ENCODE measurements at regions not wholly inside any gene's neighbourhood (a gene's known extent, or its start where the extent isn't known, plus 50 kb on each side); places are given as distances from the start of the nearest gene placed in this dataset.

GRCh38 chr3:144516026-144516425 is 544.4 kb downstream of the DIPK2A start:
- TF ChIP-seq, protein P1, sequence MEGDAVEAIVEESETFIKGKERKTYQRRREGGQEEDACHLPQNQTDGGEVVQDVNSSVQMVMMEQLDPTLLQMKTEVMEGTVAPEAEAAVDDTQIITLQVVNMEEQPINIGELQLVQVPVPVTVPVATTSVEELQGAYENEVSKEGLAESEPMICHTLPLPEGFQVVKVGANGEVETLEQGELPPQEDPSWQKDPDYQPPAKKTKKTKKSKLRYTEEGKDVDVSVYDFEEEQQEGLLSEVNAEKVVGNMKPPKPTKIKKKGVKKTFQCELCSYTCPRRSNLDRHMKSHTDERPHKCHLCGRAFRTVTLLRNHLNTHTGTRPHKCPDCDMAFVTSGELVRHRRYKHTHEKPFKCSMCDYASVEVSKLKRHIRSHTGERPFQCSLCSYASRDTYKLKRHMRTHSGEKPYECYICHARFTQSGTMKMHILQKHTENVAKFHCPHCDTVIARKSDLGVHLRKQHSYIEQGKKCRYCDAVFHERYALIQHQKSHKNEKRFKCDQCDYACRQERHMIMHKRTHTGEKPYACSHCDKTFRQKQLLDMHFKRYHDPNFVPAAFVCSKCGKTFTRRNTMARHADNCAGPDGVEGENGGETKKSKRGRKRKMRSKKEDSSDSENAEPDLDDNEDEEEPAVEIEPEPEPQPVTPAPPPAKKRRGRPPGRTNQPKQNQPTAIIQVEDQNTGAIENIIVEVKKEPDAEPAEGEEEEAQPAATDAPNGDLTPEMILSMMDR (IDR thresholded peaks at IDR 0.05; ENCODE audit: partially characterized antibody, unreplicated experiment): no peak
- no peaks in the 10 kb centered on the region for H3K9me3 Mint-ChIP-seq (ENCODE audit: unreplicated experiment)
- DNase-seq: no peak
- H3K4me3 Mint-ChIP-seq (ENCODE audit: unreplicated experiment): no peak overlapping the region
- no peaks in the 10 kb centered on the region for H3K27me3 Mint-ChIP-seq (ENCODE audit: unreplicated experiment)
- H3K27ac Mint-ChIP-seq (ENCODE audit: unreplicated experiment): no peak overlapping the region
- peaks cover 1% of the 10 kb centered on the region for H3K4me1 Mint-ChIP-seq (ENCODE audit: low read depth, unreplicated experiment)
- H3K36me3 Mint-ChIP-seq (ENCODE audit: unreplicated experiment): no peaks in the 10 kb centered on the region

DNA sequence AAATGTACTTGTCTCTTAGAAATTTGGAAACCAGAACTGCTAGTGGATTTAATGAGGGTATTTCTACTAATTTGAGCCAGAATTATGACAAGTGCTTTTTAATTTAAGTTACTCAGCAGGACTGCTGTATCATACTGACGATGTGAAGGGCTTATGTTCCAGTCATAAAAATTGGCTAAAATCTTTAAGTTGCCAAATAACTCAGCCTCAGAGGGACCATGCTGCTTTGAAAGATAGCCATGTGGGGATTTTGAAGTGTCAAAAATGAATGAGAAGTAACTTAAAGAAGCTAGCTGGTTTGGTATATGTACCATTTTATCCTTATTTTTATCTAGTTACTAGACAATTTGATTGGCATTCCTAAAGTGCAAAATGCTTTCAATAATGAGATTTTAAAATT is 545.0 kb downstream of the DIPK2A start:
- Mint-ChIP-seq H3K27me3 (ENCODE audit: unreplicated experiment) (no peaks in the 10 kb centered on the region), H3K36me3 (ENCODE audit: unreplicated experiment) (no peaks in the 10 kb centered on the region), H3K9me3 (ENCODE audit: unreplicated experiment) (no peaks in the 10 kb centered on the region), H3K4me3 (ENCODE audit: unreplicated experiment) (no peak overlapping the region), H3K4me1 (ENCODE audit: low read depth, unreplicated experiment) (peaks cover 2% of the 10 kb centered on the region), H3K27ac (ENCODE audit: unreplicated experiment) (no peak overlapping the region)
- no peak for DNase-seq
- TF ChIP-seq, protein P1 (IDR thresholded peaks at IDR 0.05; ENCODE audit: partially characterized antibody, unreplicated experiment): no peak

DNA sequence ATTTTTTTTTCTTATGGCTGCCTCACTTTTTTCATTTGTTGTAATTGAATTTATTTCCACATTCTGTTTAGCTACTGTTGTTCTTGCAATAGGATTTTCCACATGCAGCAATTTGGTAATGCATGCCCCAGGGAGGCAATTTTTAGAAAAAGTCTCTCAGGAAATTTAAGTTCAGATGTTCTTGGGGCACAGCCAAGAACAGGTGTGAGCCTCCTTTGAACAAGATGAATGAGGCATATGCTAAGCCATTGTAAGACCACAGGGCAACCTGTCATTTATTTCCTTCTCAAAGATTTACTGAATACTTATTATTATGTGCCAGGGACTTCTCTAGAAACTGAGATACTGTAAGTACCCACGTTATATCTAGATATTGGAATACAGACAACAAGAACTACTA is 549.5 kb downstream of the DIPK2A start:
- TF ChIP-seq, protein P1 (IDR thresholded peaks at IDR 0.05; ENCODE audit: partially characterized antibody, unreplicated experiment): no peak
- no peak for DNase-seq
- Mint-ChIP-seq H3K36me3 (ENCODE audit: unreplicated experiment) (no peaks in the 10 kb centered on the region), H3K9me3 (ENCODE audit: unreplicated experiment) (no peaks in the 10 kb centered on the region), H3K4me1 (ENCODE audit: low read depth, unreplicated experiment) (peaks cover 2% of the 10 kb centered on the region), H3K27ac (ENCODE audit: unreplicated experiment) (no peak overlapping the region), H3K4me3 (ENCODE audit: unreplicated experiment) (no peak overlapping the region), H3K27me3 (ENCODE audit: unreplicated experiment) (no peaks in the 10 kb centered on the region)

DNA sequence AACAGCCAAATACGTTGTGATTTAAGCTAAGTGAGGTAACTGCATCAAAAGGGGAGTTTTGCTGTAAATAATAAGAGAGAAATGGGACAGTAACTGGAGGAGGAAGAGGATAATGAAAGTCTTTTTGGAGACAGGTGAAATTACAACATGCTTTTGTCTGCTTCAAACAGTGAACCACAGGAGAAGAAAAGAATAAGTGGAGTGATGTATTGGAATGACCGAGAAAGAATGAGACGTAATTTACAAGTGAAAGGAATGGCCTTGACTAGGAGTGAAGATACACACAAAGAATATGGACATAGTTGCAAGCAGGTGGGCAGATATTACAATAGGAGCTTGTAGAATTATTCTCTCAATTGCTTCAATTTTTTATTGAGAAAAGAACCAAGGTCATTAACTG is 550.8 kb downstream of the DIPK2A start:
- H3K36me3 Mint-ChIP-seq (ENCODE audit: unreplicated experiment): no peaks in the 10 kb centered on the region
- no peak for DNase-seq
- H3K4me1 Mint-ChIP-seq (ENCODE audit: low read depth, unreplicated experiment): peaks cover 2% of the 10 kb centered on the region
- H3K4me3 Mint-ChIP-seq (ENCODE audit: unreplicated experiment): no peak overlapping the region
- TF ChIP-seq, protein P1 (IDR thresholded peaks at IDR 0.05; ENCODE audit: partially characterized antibody, unreplicated experiment): no peak
- no peaks in the 10 kb centered on the region for H3K27me3 Mint-ChIP-seq (ENCODE audit: unreplicated experiment)
- H3K27ac Mint-ChIP-seq (ENCODE audit: unreplicated experiment): no peak overlapping the region
- no peaks in the 10 kb centered on the region for H3K9me3 Mint-ChIP-seq (ENCODE audit: unreplicated experiment)

- TF ChIP-seq, protein P1 (IDR thresholded peaks at IDR 0.05; ENCODE audit: partially characterized antibody, unreplicated experiment): no peak
- no peak for DNase-seq
- Mint-ChIP-seq H3K9me3 (ENCODE audit: unreplicated experiment) (no peaks in the 10 kb centered on the region), H3K27me3 (ENCODE audit: unreplicated experiment) (no peaks in the 10 kb centered on the region), H3K27ac (ENCODE audit: unreplicated experiment) (no peak overlapping the region), H3K4me3 (ENCODE audit: unreplicated experiment) (no peak overlapping the region), H3K4me1 (ENCODE audit: low read depth, unreplicated experiment) (peaks cover 2% of the 10 kb centered on the region), H3K36me3 (ENCODE audit: unreplicated experiment) (no peaks in the 10 kb centered on the region)
These were observed 551.8 kb downstream of the DIPK2A start for GRCh38 chr3:144523396-144523795.

All from glutamatergic neuron (in vitro differentiated cells).